ENCODE measurements at regions not wholly inside any gene's neighbourhood (a gene's known extent, or its start where the extent isn't known, plus 50 kb on each side); places are given as distances from the start of the nearest gene placed in this dataset.

DNA sequence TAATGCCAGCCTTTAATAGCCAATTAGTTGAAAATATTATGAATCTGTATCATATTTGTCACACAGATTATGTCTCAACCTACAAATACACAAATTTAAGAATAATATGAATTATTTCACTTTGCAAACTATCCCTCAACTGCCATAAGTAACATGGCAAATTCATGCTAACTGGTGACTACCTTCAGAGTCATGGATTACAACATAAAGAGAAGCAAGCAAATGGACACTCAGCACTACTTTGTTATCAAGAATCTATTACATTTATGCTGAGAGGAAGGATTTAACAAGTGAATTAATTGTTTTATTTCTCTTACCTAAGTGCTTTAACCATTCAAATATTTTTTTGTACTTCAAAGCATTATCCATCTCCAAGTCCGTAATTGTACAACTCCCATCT is 103.1 kb upstream of the BCL6 start:
- Histone ChIP-seq H2BK5ac (ENCODE audit: low read depth, low read length, poor library complexity) (no peak overlapping the region), H4K91ac (ENCODE audit: low read depth, low read length) (no peak overlapping the region), H3K4me3 (ENCODE audit: low read depth, low read length) (no peak overlapping the region), H3K79me2 (ENCODE audit: control insufficient read depth, insufficient read depth, low read length, poor library complexity) (no peaks in the 10 kb centered on the region), H3K4me1 (ENCODE audit: control insufficient read depth in 1 of 2, insufficient read depth in 2 of 2, low read length in 2 of 2) (peaks cover 3 to 4% of the 10 kb centered on the region in 2 experiments), H3K27ac (ENCODE audit: low read depth, low read length) (no peak overlapping the region), H4K8ac (ENCODE audit: low read depth, low read length) (no peak overlapping the region), H3K14ac (ENCODE audit: low read length) (no peak overlapping the region), H4K12ac (ENCODE audit: low read depth, low read length) (no peak overlapping the region), H3K79me1 (ENCODE audit: low read length) (no peaks in the 10 kb centered on the region), H3K4me2 (ENCODE audit: low read length) (no peak overlapping the region), H2AFZ (ENCODE audit: insufficient read depth, low read length, poor library complexity) (no peak overlapping the region), H3K18ac (ENCODE audit: low read length) (no peak overlapping the region), H3K9ac (ENCODE audit: low read length) (no peak overlapping the region), H3K9me3 (ENCODE audit: insufficient read depth, low read depth, low read length) (no peaks in the 10 kb centered on the region), H2BK12ac (ENCODE audit: low read length) (no peak overlapping the region), H2BK120ac (ENCODE audit: insufficient read depth, low read length, poor library complexity) (no peak overlapping the region), H3K23ac (ENCODE audit: low read length) (no peak overlapping the region), H3K4ac (ENCODE audit: low read depth, low read length) (no peak overlapping the region), H2AK5ac (ENCODE audit: low read length) (no peak overlapping the region), H3K36me3 (ENCODE audit: control insufficient read depth in 1 of 2, insufficient read depth in 2 of 2, low read length in 2 of 2) (no peaks in the 10 kb centered on the region), H3K27me3 (ENCODE audit: insufficient read depth, low read length) (no peaks in the 10 kb centered on the region)
- DNase-seq, result no peak
- WGBS (ENCODE audit: extremely low coverage, insufficient coverage, insufficient read length), result no CpG with 5 or more reads among the region's 1 CpG

DNA sequence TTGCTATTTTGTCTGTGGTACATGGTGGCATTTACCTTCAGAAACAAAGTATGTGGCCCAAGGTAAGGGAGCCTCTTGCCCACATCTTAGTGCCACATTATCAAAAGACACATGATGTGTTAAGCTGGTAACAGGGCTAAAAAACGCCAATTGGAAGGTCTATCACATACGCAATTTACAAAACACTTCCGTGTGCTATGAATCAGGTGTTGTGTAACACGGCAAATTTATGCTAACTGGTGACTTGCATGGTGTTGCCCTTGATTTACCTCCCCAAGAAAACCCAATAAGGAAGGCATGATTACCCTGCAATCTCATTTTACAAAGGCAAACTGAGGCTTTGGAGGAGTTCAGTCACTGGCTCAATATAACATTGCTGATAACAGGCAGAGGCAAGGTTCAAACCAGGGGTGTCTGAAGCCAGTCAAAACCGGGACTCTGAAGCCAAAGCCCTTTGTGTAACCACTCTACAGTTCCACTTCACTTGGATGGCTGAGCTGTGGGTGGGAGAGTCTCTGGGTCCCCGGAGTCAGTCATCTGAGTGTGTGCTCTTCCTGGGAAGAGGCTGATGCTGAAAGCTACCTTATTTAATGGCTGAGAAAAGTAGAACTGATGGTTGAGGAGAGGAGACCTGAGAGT is 103.9 kb upstream of the BCL6 start:
- H3K79me2 ChIP-seq (ENCODE audit: control insufficient read depth, insufficient read depth, low read length, poor library complexity), result no peaks in the 10 kb centered on the region
- no peaks in the 10 kb centered on the region for H3K79me1 ChIP-seq (ENCODE audit: low read length)
- DNase-seq, result no peak
- no peak overlapping the region for H3K14ac ChIP-seq (ENCODE audit: low read length)
- no peak overlapping the region for H3K9ac ChIP-seq (ENCODE audit: low read length)
- H4K8ac ChIP-seq (ENCODE audit: low read depth, low read length), result no peak overlapping the region
- no peaks in the 10 kb centered on the region for H3K4me1 ChIP-seq (ENCODE audit: control insufficient read depth in 1 of 2, insufficient read depth in 2 of 2, low read length in 2 of 2)
- H2AK5ac ChIP-seq (ENCODE audit: low read length), result no peak overlapping the region
- no peak overlapping the region for H4K91ac ChIP-seq (ENCODE audit: low read depth, low read length)
- no peak overlapping the region for H2BK120ac ChIP-seq (ENCODE audit: insufficient read depth, low read length, poor library complexity)
- WGBS (ENCODE audit: extremely low coverage, insufficient coverage, insufficient read length), result no CpG with 5 or more reads among the region's 6 CpGs
- H3K4me3 ChIP-seq (ENCODE audit: low read depth, low read length), result no peak overlapping the region
- H3K18ac ChIP-seq (ENCODE audit: low read length), result no peak overlapping the region
- H3K23ac ChIP-seq (ENCODE audit: low read length), result no peak overlapping the region
- no peak overlapping the region for H2BK12ac ChIP-seq (ENCODE audit: low read length)
- no peaks in the 10 kb centered on the region for H3K27me3 ChIP-seq (ENCODE audit: insufficient read depth, low read length)
- no peak overlapping the region for H3K4ac ChIP-seq (ENCODE audit: low read depth, low read length)
- no peak overlapping the region for H3K27ac ChIP-seq (ENCODE audit: low read depth, low read length)
- no peaks in the 10 kb centered on the region for H3K36me3 ChIP-seq (ENCODE audit: control insufficient read depth in 1 of 2, insufficient read depth in 2 of 2, low read length in 2 of 2)
- H2BK5ac ChIP-seq (ENCODE audit: low read depth, low read length, poor library complexity), result no peak overlapping the region
- H3K4me2 ChIP-seq (ENCODE audit: low read length), result no peak overlapping the region
- H3K9me3 ChIP-seq (ENCODE audit: insufficient read depth, low read depth, low read length), result no peaks in the 10 kb centered on the region
- H2AFZ ChIP-seq (ENCODE audit: insufficient read depth, low read length, poor library complexity), result no peak overlapping the region
- H4K12ac ChIP-seq (ENCODE audit: low read depth, low read length), result no peak overlapping the region

DNA sequence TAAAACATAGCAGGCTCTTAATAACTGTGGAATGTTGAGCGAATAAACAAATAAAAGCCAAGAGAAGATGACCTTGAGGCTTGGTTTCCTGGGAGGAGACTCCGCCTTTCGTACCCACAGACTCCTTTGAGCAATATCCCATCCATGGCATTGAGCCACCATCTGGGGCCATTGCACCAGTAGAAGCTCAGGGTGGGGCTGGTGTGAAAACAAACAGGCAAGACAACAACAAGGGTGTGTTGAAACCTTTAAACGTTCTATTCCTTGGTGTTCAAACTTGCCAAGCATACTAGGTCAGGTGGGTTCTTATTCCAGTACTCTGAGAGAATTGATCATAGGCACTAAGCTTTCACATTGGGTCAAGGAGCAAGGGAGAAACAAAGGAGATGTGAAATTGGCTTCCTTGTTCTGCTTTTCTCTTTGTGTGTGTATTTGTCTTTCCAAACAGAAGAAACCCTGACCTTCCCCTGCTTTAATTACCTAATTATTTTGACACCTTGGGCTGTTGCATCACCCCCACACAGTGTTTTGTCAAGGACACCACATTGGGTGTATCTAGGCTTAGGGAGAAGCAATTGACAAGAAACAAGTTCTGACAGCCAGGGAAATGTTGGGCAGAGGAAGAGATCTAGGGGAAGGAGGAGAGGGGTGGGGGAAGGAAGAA is 105.1 kb upstream of the BCL6 start:
- no peaks in the 10 kb centered on the region for H3K4me1 ChIP-seq (ENCODE audit: control insufficient read depth in 1 of 2, insufficient read depth in 2 of 2, low read length in 2 of 2)
- no peak overlapping the region for H4K8ac ChIP-seq (ENCODE audit: low read depth, low read length)
- H3K27me3 ChIP-seq (ENCODE audit: insufficient read depth, low read length), result no peaks in the 10 kb centered on the region
- no peak overlapping the region for H2BK120ac ChIP-seq (ENCODE audit: insufficient read depth, low read length, poor library complexity)
- H3K4me2 ChIP-seq (ENCODE audit: low read length), result no peak overlapping the region
- H3K36me3 ChIP-seq (ENCODE audit: control insufficient read depth in 1 of 2, insufficient read depth in 2 of 2, low read length in 2 of 2), result no peaks in the 10 kb centered on the region
- no peak overlapping the region for H4K91ac ChIP-seq (ENCODE audit: low read depth, low read length)
- no peak overlapping the region for H3K23ac ChIP-seq (ENCODE audit: low read length)
- no peak overlapping the region for H3K4ac ChIP-seq (ENCODE audit: low read depth, low read length)
- no peak overlapping the region for H3K9ac ChIP-seq (ENCODE audit: low read length)
- H3K79me2 ChIP-seq (ENCODE audit: control insufficient read depth, insufficient read depth, low read length, poor library complexity), result no peaks in the 10 kb centered on the region
- H3K27ac ChIP-seq (ENCODE audit: low read depth, low read length), result no peak overlapping the region
- no peak overlapping the region for H3K18ac ChIP-seq (ENCODE audit: low read length)
- WGBS (ENCODE audit: extremely low coverage, insufficient coverage, insufficient read length), result no CpG with 5 or more reads among the region's 4 CpGs
- no peak overlapping the region for H2AFZ ChIP-seq (ENCODE audit: insufficient read depth, low read length, poor library complexity)
- no peak overlapping the region for H3K14ac ChIP-seq (ENCODE audit: low read length)
- no peak overlapping the region for H4K12ac ChIP-seq (ENCODE audit: low read depth, low read length)
- no peak overlapping the region for H2BK12ac ChIP-seq (ENCODE audit: low read length)
- H3K9me3 ChIP-seq (ENCODE audit: insufficient read depth, low read depth, low read length), result no peaks in the 10 kb centered on the region
- H2AK5ac ChIP-seq (ENCODE audit: low read length), result no peak overlapping the region
- H2BK5ac ChIP-seq (ENCODE audit: low read depth, low read length, poor library complexity), result no peak overlapping the region
- no peak overlapping the region for H3K4me3 ChIP-seq (ENCODE audit: low read depth, low read length)
- no peaks in the 10 kb centered on the region for H3K79me1 ChIP-seq (ENCODE audit: low read length)
- no peak for DNase-seq

DNA sequence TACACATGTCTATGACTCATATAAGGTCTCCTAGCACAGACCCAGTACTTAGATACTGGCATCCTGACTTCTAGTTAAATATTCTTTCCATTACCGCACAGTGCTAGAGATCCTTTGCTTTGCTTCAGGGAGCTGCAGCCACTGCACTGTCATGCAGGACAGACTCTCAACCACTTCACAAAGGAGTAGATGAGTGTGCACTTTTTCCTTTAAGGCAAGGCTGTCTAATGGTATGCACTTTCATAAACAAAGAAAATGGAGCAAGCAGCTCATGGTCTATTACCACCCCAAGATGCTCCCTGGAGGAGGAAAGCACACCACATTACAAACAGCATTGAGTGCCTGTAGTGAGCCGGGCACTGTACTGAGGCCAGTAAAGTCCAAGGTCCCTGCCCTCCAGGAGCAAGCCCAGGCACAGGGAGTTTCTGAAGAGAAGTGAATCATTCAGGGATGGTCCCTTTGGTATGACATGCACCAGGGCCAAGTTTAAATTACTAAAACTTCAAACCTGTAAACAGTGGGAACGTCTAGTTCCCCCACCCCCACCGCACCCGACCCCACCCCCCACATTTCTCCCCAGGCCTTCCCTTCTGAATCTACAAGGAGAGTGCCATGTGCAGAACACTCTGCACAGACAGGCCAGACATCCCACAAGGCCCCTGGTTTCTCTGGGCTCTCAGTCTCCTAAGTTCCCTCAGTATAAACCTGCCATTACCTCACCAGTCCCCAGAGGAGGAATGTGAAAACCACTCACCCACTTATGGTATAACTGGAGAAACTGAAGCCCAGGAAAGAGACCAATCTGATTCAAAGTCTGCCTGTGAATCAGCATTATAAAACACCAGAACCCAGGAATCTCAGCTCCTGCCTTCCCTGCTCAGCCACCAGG is 107.8 kb upstream of the BCL6 start:
- Histone ChIP-seq H2BK12ac (ENCODE audit: low read length) (no peak overlapping the region), H3K4ac (ENCODE audit: low read depth, low read length) (no peak overlapping the region), H2BK5ac (ENCODE audit: low read depth, low read length, poor library complexity) (no peak overlapping the region), H3K4me2 (ENCODE audit: low read length) (no peak overlapping the region), H3K4me3 (ENCODE audit: low read depth, low read length) (no peak overlapping the region), H2BK120ac (ENCODE audit: insufficient read depth, low read length, poor library complexity) (no peak overlapping the region), H2AK5ac (ENCODE audit: low read length) (no peak overlapping the region), H3K9ac (ENCODE audit: low read length) (no peak overlapping the region), H3K14ac (ENCODE audit: low read length) (no peak overlapping the region), H3K18ac (ENCODE audit: low read length) (no peak overlapping the region), H3K79me1 (ENCODE audit: low read length) (no peaks in the 10 kb centered on the region), H3K79me2 (ENCODE audit: control insufficient read depth, insufficient read depth, low read length, poor library complexity) (no peaks in the 10 kb centered on the region), H4K12ac (ENCODE audit: low read depth, low read length) (no peak overlapping the region), H3K36me3 (ENCODE audit: control insufficient read depth in 1 of 2, insufficient read depth in 2 of 2, low read length in 2 of 2) (no peaks in the 10 kb centered on the region), H3K27me3 (ENCODE audit: insufficient read depth, low read length) (no peaks in the 10 kb centered on the region), H2AFZ (ENCODE audit: insufficient read depth, low read length, poor library complexity) (no peak overlapping the region), H3K4me1 (ENCODE audit: control insufficient read depth in 1 of 2, insufficient read depth in 2 of 2, low read length in 2 of 2) (no peaks in the 10 kb centered on the region), H3K23ac (ENCODE audit: low read length) (no peak overlapping the region), H3K27ac (ENCODE audit: low read depth, low read length) (no peak overlapping the region), H4K8ac (ENCODE audit: low read depth, low read length) (no peak overlapping the region), H3K9me3 (ENCODE audit: insufficient read depth, low read depth, low read length) (no peaks in the 10 kb centered on the region), H4K91ac (ENCODE audit: low read depth, low read length) (no peak overlapping the region)
- whole genome bisulfite sequencing (ENCODE audit: extremely low coverage, insufficient coverage, insufficient read length), result no CpG with 5 or more reads among the region's 5 CpGs
- no peak for DNase-seq
